Eye (tissue), 1 donor: ENCODE measurements at regions not wholly inside any gene's neighbourhood (a gene's known extent, or its start where the extent isn't known, plus 50 kb on each side); places are given as distances from the start of the nearest gene placed in this dataset.
A peak's percentile ranks its signal among the peaks of the same experiment; 100 is the strongest.
"Not testable (repeated sequence)": the region's sequence is repeated elsewhere in the genome, so short reads cannot be mapped to it uniquely, and the experiment has no call there.

Experiments
- DNase-seq: peaks from one replicate; pipeline ENCODE4 v3.0.0-alpha.2; 2015

GRCh38 chr18:64707052-64707451, 558.2 kb upstream of the LINC00305 start:
- no peak for DNase-seq

DNA sequence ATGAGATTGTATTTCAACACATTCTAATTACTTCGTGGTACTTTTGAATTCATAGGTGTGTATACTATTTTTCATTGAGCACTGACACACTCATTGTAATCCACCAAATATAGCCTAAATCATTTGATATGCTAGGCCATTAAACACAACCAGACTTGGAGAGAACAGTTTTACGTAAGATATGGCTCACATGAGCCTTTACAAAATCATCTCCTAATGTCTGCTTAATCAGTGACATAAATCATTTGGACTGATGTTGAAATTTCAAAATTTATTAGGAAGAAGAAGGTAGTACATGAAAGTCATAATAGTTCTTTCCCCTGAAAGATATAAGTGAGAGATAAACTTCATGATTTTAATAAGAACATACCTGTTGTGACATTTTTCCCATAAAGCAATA, 550.2 kb upstream of the LINC00305 start:
- DNase-seq = no peak

DNA sequence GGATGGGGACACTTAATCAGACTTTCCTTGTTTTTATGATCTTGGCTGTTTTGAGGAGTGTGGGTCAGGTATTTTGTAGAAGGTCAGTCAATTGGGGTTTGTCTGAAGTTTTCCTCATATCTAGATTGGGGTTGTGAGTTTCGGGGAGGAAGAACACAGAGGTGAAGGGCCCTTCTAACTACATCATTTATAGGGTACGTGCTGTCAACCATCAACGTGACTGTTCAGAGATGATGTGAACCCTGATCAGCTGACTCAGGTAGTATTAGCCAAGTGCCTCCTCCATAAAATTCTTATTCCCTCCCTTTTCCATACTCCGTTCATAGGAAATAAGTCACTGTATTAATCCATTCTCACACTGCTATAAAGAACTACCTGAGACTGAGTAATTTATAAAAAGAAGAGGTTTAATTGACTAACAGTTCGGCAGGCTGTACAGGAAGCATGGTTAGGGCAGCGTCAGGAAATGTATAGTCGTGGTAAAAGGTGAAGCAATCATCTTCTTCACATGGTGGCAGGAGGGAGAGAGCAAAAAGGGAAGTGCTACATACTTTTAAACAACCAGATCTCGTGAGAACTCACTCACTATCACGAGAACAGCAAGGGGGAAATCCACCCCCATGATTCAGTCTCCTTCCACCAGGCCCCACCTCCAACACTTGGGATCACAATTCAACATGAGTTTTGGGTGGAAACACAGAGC, 547.1 kb upstream of the LINC00305 start:
- no peak for DNase-seq

DNA sequence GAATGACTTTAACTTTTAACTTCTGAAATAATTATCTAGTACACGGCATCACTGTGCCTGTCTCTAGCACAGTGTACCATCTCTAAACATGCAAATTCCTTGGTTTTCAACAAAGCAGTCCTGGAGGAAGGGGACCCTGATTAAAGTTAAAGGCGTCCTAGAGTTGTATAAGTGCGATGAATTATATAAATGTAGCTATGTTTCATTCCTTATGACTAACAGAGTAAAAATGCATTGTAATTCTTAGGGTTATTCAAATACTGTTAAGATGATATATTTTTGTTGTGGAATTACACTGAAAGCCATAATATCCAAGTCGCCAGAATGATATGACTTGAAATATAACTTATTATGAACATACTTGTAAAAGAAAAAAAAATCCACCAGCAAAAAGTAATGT, 544.9 kb upstream of the LINC00305 start:
- no peak for DNase-seq

GRCh38 chr18:64692826-64693225, 543.9 kb upstream of the LINC00305 start:
- DNase-seq = no peak

DNA sequence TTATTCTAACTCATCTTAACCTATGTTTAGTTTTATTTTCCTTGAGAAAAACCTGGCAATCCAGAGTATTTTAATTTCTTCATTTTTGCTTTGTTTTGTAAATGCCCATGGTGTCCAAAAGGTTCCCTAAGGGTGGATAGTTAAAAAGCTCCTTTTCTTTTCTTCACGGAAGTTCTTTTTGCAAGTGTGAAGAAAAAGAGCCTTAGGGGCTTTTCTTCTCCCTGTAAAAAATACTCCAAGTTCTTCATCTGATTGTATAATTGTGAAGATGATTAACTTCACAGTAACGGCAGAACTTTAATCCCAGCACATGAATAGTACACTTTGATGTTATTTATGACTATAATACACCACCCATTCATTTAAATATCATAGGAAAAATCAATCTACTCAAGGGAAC, 530.2 kb upstream of the LINC00305 start:
- no peak for DNase-seq

- no peak for DNase-seq
Observed at GRCh38 chr18:64678048-64678447, 529.2 kb upstream of the LINC00305 start.

GRCh38 chr18:64674694-64675093, 525.8 kb upstream of the LINC00305 start:
- no peak for DNase-seq

- not testable (repeated sequence) for DNase-seq
Observed at GRCh38 chr18:64671293-64671692, 522.4 kb upstream of the LINC00305 start.

DNA sequence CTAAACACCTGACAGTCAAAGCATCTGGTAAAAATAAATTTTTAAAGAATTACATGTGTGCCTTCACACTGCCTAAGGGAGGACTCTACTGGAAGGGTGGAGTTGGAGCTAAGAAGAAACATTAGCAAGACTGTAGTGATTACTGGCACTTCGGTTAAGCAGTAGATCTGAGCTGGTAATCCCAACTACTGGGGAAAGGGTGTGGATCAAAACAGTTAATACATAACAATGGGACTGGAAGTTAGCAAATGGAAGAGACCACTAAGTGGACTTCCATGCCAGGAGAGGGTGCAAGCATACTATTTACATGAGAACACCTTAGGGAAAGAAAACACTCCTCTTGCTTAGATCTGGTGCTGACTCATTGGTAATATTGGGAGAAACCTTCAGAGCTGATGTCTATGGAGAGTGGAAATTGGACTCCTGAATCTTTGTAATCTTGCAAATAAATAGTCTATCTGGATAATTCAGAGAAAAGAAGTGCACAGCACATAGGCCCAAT, 519.6 kb upstream of the LINC00305 start:
- no peak for DNase-seq

DNA sequence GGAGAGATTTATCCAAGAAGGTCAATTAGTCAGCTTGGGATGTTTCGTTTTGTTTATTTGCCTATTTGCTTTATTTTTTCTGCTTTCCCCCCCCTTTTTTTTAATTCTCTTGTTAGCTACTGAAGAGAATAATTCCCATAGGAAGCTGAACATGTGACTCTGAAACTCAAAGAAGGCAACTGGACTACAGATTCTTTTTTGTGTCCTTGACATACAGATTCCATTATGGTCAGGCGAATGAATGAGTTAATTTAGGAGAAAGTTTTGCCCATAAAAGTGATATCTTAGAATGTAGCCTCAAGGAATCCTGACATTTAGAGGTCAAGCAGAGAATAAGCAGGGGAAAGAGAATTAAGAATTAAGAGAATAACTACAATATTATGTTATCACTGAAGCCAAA, 514.2 kb upstream of the LINC00305 start:
- DNase-seq = no peak

DNA sequence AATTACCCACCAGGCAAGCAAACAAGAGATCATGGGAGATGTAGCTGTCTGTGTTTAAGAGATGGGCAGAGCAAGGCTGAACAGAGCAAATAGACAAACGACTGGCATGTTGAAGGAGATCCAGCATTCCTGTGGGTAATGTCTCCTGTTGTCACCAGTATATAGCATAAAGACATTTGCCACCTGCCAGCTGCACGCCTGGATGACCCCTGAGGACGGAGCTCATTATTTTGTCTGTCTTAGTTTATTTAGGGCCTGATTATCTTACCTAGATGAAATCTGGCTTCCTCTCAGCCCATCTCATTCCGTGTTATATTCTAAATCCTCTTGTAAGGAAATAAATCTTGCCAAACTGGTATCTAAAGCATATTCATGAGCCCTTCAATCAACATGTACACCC, 510.3 kb upstream of the LINC00305 start:
- no peak for DNase-seq

GRCh38 chr18:64653068-64653467, 504.2 kb upstream of the LINC00305 start:
- no peak for DNase-seq

GRCh38 chr18:64650068-64650467, 501.2 kb upstream of the LINC00305 start:
- DNase-seq = no peak

DNA sequence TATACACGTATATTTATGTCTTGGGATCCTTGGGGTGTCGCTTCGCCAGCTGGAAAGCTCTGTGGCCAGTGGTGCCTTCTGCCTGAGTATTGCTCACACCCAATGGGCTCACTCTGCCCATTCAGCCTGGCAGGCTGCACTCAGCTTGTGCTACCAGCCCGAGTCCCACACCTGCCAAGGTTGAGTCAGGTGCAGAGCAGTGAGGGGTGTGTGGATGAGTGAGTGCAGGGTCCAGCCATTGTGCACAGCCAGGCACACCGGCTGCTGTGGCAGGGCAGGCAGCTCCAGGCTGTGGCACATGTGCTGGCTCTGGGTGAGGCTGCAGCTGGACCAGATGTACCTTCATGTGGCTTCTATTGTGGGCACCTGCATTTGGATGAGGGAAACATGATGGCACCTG, 496.9 kb upstream of the LINC00305 start:
- DNase-seq = no peak

- no peak for DNase-seq
Observed at GRCh38 chr18:64639536-64639935, 490.6 kb upstream of the LINC00305 start.

DNA sequence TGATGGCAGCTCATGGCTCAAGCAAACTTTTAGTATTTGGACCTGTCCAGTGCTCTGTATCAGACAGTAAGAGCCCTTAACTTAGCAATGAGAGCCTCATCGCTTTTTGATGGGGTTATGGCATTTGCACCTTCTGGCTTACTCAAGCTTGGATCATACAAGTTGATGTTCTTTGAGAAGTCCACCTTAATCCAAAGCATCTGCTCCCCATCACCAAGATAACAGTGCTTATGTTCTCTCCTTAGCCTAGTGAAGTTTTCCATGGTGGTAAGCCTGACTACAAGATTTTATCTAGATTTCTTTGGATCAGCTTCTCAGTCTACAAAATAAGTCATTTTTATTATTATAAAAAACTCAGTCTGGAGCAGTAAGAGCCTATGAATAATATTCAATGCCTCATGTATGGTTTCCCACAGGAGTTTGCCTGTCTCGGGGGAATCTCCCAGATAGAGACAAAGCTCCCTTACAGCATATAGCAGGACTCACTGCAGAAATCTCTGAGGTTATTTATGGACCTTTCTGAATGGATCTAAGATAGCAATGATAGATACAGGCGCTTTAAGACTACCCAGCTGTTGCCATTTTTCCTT, 472.2 kb upstream of the LINC00305 start:
- no peak for DNase-seq

GRCh38 chr18:64618390-64618789, 469.5 kb upstream of the LINC00305 start:
- no peak for DNase-seq

- no peak for DNase-seq
Observed at GRCh38 chr18:64615021-64615420, 466.1 kb upstream of the LINC00305 start.

DNA sequence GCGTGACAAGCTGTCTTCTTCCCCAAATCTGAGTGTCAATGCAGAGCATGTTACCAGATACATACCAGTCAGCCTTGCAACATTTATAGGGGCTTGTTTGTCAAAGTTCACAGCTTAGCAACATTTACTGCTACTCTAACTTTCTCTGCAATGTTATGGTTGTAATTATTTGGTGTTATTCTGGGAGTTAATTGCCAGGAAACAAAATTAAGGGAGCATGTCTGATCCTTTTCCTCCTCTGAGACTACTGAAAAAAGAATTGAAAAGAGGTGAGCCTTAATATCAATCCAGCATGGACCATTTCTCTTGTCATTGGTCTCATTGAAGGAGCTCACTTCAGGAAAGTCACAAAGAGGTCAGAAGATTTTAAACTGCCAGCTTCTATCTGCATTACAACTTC, 465.6 kb upstream of the LINC00305 start:
- no peak for DNase-seq

DNA sequence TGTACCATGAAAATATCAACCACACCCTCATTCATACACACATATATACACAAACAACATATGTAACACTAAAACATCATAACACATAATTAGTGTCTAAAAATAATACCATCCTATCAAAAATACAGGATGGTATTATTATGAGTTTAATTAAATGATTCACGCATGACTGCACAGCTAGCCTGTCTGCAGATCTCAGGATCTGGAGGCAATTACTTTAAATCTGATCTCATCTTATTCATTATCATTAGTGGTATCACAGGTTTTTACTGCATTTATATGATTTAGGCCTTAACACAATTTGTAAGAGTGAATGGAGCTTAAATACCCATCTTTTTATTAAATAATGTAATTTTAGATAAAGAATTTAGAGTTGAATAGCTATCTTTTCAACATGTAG, 443.4 kb upstream of the LINC00305 start:
- peak; percentile 10 for DNase-seq

DNA sequence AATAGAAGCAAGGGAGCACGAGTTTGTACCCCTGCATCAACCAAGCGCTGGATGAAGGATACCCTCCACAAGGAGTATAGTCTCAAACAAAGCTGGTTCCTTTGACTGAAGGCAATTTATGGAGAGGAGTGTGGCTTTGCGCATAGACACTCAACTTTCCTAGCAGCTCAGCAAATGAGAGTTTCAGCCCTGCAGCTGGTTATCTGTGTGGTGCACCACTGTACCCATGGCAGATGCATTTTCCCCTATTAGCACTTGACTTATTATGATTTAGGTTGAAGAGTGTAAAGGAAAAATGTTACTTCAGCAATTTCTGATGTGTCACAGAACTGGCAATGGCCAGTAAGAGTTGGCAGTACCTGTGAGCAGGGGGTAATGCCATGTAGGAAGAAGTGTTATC, 440.1 kb upstream of the LINC00305 start:
- DNase-seq = no peak

GRCh38 chr18:64566456-64566855, 417.6 kb upstream of the LINC00305 start:
- no peak for DNase-seq

- no peak for DNase-seq
Observed at GRCh38 chr18:64562651-64563050, 413.8 kb upstream of the LINC00305 start.

DNA sequence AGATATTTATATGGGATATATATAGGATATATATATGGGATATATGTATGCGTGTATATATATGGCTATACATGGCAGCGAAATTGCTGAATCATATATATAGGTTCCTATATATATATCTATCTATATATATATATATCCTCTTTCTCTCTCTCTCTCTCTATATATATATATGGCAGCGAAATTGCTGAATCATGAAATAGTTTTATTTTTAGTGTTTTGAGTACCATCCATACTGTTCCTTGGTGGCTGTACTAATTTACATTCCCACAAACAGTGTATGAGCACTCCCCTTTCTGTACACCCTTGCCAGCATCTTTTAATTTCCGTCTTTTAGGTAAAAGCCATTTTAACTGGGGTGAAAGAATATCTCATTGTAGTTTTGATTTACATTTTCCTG, 397.6 kb upstream of the LINC00305 start:
- no peak for DNase-seq
